ENCODE measurements at regions not wholly inside any gene's neighbourhood (a gene's known extent, or its start where the extent isn't known, plus 50 kb on each side); places are given as distances from the start of the nearest gene placed in this dataset.
"Not testable (repeated sequence)": the region's sequence is repeated elsewhere in the genome, so short reads cannot be mapped to it uniquely, and the experiment has no call there.

- no peak for ATAC-seq
- H3K36me3 Mint-ChIP-seq: no peaks in the 10 kb centered on the region
- H3K9me3 Mint-ChIP-seq: no peaks in the 10 kb centered on the region
- H3K27ac Mint-ChIP-seq: no peak overlapping the region
- DNase-seq (ENCODE audit: low spot score in 2 of 2): no peak
Measured at GRCh38 chr4:4645743-4646142, 103.9 kb upstream of the STX18 start.

GRCh38 chr4:4644277-4644676, 102.4 kb upstream of the STX18 start:
- not testable (repeated sequence) for ATAC-seq; H3K36me3 Mint-ChIP-seq; H3K27ac Mint-ChIP-seq; H3K9me3 Mint-ChIP-seq; DNase-seq (ENCODE audit: low spot score in 2 of 2)

DNA sequence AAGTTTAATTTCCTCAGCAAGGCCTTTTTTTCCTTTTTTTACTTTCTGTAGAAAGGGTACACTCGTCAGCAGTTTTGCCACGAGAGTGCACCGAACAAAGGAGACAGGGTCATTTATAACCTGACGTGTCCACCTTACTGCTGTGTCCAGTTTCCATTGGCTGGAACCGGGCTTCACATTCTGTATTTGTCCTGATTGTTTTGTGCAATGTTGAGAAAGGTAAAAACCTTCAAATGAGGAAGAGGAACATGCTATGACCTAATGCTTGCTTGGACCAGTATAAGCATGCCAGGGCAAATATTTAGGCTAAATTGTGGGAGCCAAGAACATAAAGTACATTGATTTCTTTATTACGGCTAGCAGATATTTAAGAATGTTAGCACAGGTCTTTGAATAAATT, 101.9 kb upstream of the STX18 start:
- ATAC-seq; DNase-seq (ENCODE audit: low spot score in 2 of 2): not testable (repeated sequence)
- peaks cover 0 to 13% of the 10 kb centered on the region in 2 donors for H3K9me3 Mint-ChIP-seq

GRCh38 chr4:4643306-4643705, 101.5 kb upstream of the STX18 start:
- ATAC-seq (no peak), DNase-seq (ENCODE audit: low spot score in 2 of 2) (no peak)
- H3K27ac Mint-ChIP-seq: no peak overlapping the region
- peaks cover 0 to 11% of the 10 kb centered on the region in 2 donors for H3K36me3 Mint-ChIP-seq
- H3K9me3 Mint-ChIP-seq: peaks cover 0 to 13% of the 10 kb centered on the region in 2 donors

More for the DNA sequence above, 101.9 kb upstream of the STX18 start:
- not testable (repeated sequence) for H3K36me3 Mint-ChIP-seq, H3K27ac Mint-ChIP-seq

GRCh38 chr4:4642496-4643000, 100.7 kb upstream of the STX18 start:
- DNase-seq (ENCODE audit: low spot score in 2 of 2) (no peak), ATAC-seq (no peak)
- peaks cover 0 to 13% of the 10 kb centered on the region in 2 donors for H3K9me3 Mint-ChIP-seq
- no peak overlapping the region for H3K27ac Mint-ChIP-seq
- H3K36me3 Mint-ChIP-seq: peaks cover 0 to 18% of the 10 kb centered on the region in 2 donors

DNA sequence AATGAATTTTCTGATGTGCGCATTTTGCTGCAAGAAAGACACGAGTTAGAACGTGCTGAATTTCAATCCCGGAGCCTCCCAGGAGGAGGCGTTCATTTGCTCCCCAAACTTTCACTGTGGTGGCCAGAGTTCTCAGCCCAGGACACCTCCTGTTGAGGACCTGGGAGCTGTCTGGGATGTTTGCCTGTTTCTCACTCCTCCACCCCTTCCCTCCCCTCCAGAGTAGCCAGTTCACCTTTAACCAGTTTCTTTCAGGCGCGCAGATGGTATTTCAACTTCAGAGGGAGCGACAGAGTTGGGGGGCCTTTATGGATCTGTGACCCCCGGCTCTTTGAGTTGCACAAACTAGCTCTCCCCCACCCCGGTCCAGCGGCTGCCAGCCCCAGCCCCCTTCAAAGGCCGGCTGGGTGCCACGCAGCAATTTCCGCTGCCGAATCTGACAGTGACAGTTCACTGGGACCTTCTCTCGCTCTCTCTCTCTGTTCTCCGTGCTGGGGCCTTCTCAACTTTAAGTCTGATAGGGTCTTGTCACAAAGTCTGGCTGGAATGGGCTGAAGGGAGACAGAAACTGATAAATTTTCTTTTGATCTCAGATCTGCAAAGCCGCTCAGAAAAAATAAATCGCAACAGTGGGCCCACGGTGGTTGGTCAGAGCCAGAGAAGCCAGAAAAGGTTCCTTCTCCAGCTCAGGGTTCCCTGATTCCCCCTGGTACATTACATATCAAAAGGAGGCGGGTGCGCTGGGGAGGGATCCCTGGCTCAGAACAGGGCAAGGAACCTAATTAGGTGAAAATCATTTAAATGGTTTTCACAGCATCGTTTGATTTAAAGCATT, 100.0 kb upstream of the STX18 start:
- H3K9me3 Mint-ChIP-seq: peaks cover 0 to 13% of the 10 kb centered on the region in 2 donors
- H3K27ac Mint-ChIP-seq: no peak overlapping the region
- H3K36me3 Mint-ChIP-seq: peaks cover 0 to 18% of the 10 kb centered on the region in 2 donors
- ATAC-seq: no peak
- no peak for DNase-seq (ENCODE audit: low spot score in 2 of 2)

GRCh38 chr4:4641254-4641653, 99.4 kb upstream of the STX18 start:
- Mint-ChIP-seq H3K36me3 (peaks cover 0 to 21% of the 10 kb centered on the region in 2 donors), H3K9me3 (peaks cover 0 to 13% of the 10 kb centered on the region in 2 donors), H3K27ac (no peak overlapping the region)
- ATAC-seq (no peak), DNase-seq (ENCODE audit: low spot score in 2 of 2) (no peak)

DNA sequence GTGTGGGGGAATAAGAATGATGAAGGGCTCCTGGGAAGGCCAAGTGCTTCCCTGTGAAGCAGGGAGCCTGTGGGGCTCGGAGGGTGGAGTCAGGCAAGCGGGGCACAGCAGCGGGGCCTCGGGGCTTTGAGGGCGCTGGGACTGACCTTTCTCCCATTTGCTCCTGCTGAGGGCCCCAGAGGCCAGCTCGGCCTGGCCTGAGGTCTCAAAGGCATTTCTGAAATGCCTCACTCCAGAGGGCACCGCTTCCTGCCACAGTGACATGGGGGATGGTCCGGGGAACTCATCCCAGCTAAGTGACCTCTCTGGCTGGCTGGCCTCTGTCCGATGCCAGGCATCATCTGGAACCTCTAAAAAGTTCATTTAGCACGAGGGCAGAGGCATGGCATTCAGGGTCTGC, 98.8 kb upstream of the STX18 start:
- H3K36me3 Mint-ChIP-seq: peaks cover 0 to 24% of the 10 kb centered on the region in 2 donors
- no peak overlapping the region for H3K27ac Mint-ChIP-seq
- DNase-seq (ENCODE audit: low spot score in 2 of 2): no peak
- H3K9me3 Mint-ChIP-seq: peaks cover 0 to 13% of the 10 kb centered on the region in 2 donors
- ATAC-seq: no peak

GRCh38 chr4:4639370-4639769, 97.5 kb upstream of the STX18 start:
- peaks cover 0 to 24% of the 10 kb centered on the region in 2 donors for H3K36me3 Mint-ChIP-seq
- H3K9me3 Mint-ChIP-seq: peaks cover 0 to 13% of the 10 kb centered on the region in 2 donors
- ATAC-seq: peak in 1 of 2 donors; percentile 63
- no peak for DNase-seq (ENCODE audit: low spot score in 2 of 2)
- no peak overlapping the region for H3K27ac Mint-ChIP-seq

GRCh38 chr4:4637710-4638109, 95.9 kb upstream of the STX18 start:
- ATAC-seq: peak; percentile 91 to 99

GRCh38 chr4:4633431-4633830, 91.6 kb upstream of the STX18 start:
- H3K27ac Mint-ChIP-seq: no peak overlapping the region
- H3K36me3 Mint-ChIP-seq: peaks cover 5 to 26% of the 10 kb centered on the region in 2 donors
- DNase-seq (ENCODE audit: low spot score in 2 of 2) (no peak), ATAC-seq (no peak)
- no peaks in the 10 kb centered on the region for H3K9me3 Mint-ChIP-seq

More at GRCh38 chr4:4637710-4638109, 95.9 kb upstream of the STX18 start:
- H3K9me3 Mint-ChIP-seq: peaks cover 0 to 13% of the 10 kb centered on the region in 2 donors
- DNase-seq (ENCODE audit: low spot score in 2 of 2): peak in 1 of 2 donors; percentile 36
- H3K27ac Mint-ChIP-seq: no peak overlapping the region
- peaks cover 0 to 32% of the 10 kb centered on the region in 2 donors for H3K36me3 Mint-ChIP-seq

- Mint-ChIP-seq H3K9me3 (no peaks in the 10 kb centered on the region), H3K27ac (no peak overlapping the region), H3K36me3 (peaks cover 5 to 14% of the 10 kb centered on the region in 2 donors)
- ATAC-seq (peak in 1 of 2 donors; percentile 85), DNase-seq (ENCODE audit: low spot score in 2 of 2) (no peak)
Measured at GRCh38 chr4:4631150-4631549, 89.3 kb upstream of the STX18 start.

- Mint-ChIP-seq H3K36me3 (peaks cover 5 to 7% of the 10 kb centered on the region in 2 donors), H3K27ac (no peak overlapping the region), H3K9me3 (no peaks in the 10 kb centered on the region)
- no peak for DNase-seq (ENCODE audit: low spot score in 2 of 2)
- ATAC-seq: no peak
Measured at GRCh38 chr4:4627906-4628305, 86.1 kb upstream of the STX18 start.

DNA sequence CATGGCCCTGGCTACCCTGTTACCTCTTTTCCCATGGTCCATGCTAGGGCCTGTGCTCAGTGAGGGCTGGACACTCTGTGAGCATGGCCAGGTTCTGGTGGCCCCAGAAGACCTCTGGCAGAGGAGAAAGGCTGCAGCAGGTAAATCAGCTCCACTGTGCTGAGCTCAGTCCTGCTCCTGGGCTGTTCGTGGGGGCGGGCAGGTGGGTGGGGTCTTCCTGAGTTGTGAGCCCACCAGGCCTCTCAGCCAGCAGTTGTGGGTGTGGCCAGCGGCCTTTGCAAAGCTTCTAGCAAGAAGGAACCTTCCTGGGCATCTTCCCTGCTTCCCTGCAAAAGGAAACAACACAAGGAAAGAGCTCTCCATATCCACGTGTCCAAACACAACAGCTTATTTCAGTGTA, 85.3 kb upstream of the STX18 start:
- ATAC-seq: no peak
- no peak for DNase-seq (ENCODE audit: low spot score in 2 of 2)
- H3K9me3 Mint-ChIP-seq: no peaks in the 10 kb centered on the region
- H3K27ac Mint-ChIP-seq: no peak overlapping the region
- H3K36me3 Mint-ChIP-seq: peaks cover 0 to 5% of the 10 kb centered on the region in 2 donors

DNA sequence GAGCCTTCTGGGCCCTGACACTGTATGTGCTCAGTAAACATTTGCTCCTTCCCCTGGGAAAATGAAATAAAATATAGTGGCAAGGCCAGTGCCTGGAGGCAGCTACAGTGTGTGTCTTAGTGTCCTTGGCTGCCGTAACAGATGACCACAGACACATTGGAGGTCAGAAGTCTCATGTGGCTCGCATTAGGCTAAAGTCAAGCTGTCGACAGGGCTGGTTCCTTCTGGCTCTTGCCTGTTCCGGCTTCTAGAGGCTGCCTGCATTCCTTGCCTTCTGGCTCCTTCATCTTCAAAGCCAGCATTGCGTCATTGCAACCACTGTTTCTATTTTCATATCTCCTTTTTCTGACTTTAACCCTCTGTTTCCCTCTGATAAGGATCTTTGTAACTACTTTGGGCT, 83.6 kb upstream of the STX18 start:
- Mint-ChIP-seq H3K9me3 (no peaks in the 10 kb centered on the region), H3K36me3 (peaks cover 0 to 5% of the 10 kb centered on the region in 2 donors), H3K27ac (no peak overlapping the region)
- DNase-seq (ENCODE audit: low spot score in 2 of 2): no peak
- no peak for ATAC-seq

DNA sequence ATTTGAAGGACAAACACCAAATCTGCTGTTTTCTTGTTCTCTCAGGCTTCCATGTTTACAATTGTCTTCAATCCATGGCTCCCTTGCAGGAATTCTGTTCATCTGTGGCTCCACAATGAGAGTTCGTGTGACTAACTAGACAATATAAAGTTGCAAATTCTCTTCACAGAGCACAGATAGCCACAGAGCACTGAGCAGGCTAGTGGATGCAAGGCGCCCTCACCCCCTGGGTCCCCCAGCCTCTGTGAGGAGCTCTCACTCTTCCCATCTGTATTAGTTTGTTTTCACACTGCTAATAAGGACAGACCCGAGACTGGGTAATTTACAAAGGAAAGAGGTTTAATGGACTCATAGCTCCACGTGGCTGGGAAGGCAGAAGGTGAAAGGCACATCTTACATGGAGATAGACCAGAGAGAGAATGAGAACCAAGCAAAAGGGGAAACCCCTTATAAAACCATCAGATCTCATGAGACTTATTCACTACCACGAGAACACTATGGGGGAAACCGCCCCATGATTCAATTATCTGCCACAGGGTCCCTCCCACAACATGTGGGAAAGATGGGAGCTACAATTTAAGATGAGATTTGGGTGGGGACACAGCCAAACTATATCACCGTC, 82.5 kb upstream of the STX18 start:
- ATAC-seq (peak; percentile 37 to 82), DNase-seq (ENCODE audit: low spot score in 2 of 2) (no peak)
- Mint-ChIP-seq H3K36me3 (peaks cover 0 to 4% of the 10 kb centered on the region in 2 donors), H3K9me3 (peaks cover 0 to 3% of the 10 kb centered on the region in 2 donors), H3K27ac (no peak overlapping the region)

- DNase-seq (ENCODE audit: low spot score in 2 of 2) (no peak), ATAC-seq (no peak)
- Mint-ChIP-seq H3K27ac (no peak overlapping the region), H3K9me3 (peaks cover 0 to 3% of the 10 kb centered on the region in 2 donors), H3K36me3 (peaks cover 0 to 4% of the 10 kb centered on the region in 2 donors)
Measured at GRCh38 chr4:4619821-4620220, 78.0 kb upstream of the STX18 start.
